ENCODE measurements at regions not wholly inside any gene's neighbourhood (a gene's known extent, or its start where the extent isn't known, plus 50 kb on each side); places are given as distances from the start of the nearest gene placed in this dataset.
"Not testable (repeated sequence)": the region's sequence is repeated elsewhere in the genome, so short reads cannot be mapped to it uniquely, and the experiment has no call there.

GRCh38 chr6:62999796-63000195 is 211.5 kb upstream of the FKBP1C start:
- H3K9me3 ChIP-seq (ENCODE audit: insufficient read depth, low read length): no peaks in the 10 kb centered on the region
- H3K4me1 ChIP-seq (ENCODE audit: low read length): no peaks in the 10 kb centered on the region
- no peak overlapping the region for H3K27ac ChIP-seq (ENCODE audit: low read length)
- TF ChIP-seq EZH2phosphoT487 (IDR thresholded peaks at IDR 0.05; ENCODE audit: low read depth) (no peak), CTCF (IDR thresholded peaks at IDR 0.05; ENCODE audit: low read depth, low read length) (no peak)
- no peaks in the 10 kb centered on the region for H3K79me2 ChIP-seq (ENCODE audit: low read length)
- no peak overlapping the region for H3K4me2 ChIP-seq (ENCODE audit: low read length)
- H3K27me3 ChIP-seq (ENCODE audit: low read depth, low read length): no peaks in the 10 kb centered on the region
- H3K36me3 ChIP-seq (replicated peaks; ENCODE audit: low read depth, low read length): no peaks in the 10 kb centered on the region
- H2AFZ ChIP-seq (ENCODE audit: low read depth, low read length): no peak overlapping the region
- no peaks in the 10 kb centered on the region for H4K20me1 ChIP-seq (ENCODE audit: insufficient read depth, low read length)
- H3K4me3 ChIP-seq (ENCODE audit: low read length): no peak overlapping the region
- H3K9ac ChIP-seq (ENCODE audit: low read length): no peak overlapping the region

GRCh38 chr6:63006018-63006417 is 205.3 kb upstream of the FKBP1C start:
- not testable (repeated sequence) for H3K9ac ChIP-seq (ENCODE audit: low read length); H3K4me3 ChIP-seq (ENCODE audit: low read length); H3K79me2 ChIP-seq (ENCODE audit: low read length); H3K4me1 ChIP-seq (ENCODE audit: low read length); H2AFZ ChIP-seq (ENCODE audit: low read depth, low read length); H3K9me3 ChIP-seq (ENCODE audit: insufficient read depth, low read length); H4K20me1 ChIP-seq (ENCODE audit: insufficient read depth, low read length); H3K27me3 ChIP-seq (ENCODE audit: low read depth, low read length); H3K36me3 ChIP-seq (replicated peaks; ENCODE audit: low read depth, low read length); H3K27ac ChIP-seq (ENCODE audit: low read length); H3K4me2 ChIP-seq (ENCODE audit: low read length)

- not testable (repeated sequence) for H3K36me3 ChIP-seq (replicated peaks; ENCODE audit: low read depth, low read length); H4K20me1 ChIP-seq (ENCODE audit: insufficient read depth, low read length); H3K9ac ChIP-seq (ENCODE audit: low read length); H3K4me1 ChIP-seq (ENCODE audit: low read length); H3K4me2 ChIP-seq (ENCODE audit: low read length); H2AFZ ChIP-seq (ENCODE audit: low read depth, low read length); H3K27me3 ChIP-seq (ENCODE audit: low read depth, low read length); H3K9me3 ChIP-seq (ENCODE audit: insufficient read depth, low read length); H3K4me3 ChIP-seq (ENCODE audit: low read length); H3K27ac ChIP-seq (ENCODE audit: low read length); H3K79me2 ChIP-seq (ENCODE audit: low read length)
These were observed 200.3 kb upstream of the FKBP1C start for GRCh38 chr6:63010962-63011361.

DNA sequence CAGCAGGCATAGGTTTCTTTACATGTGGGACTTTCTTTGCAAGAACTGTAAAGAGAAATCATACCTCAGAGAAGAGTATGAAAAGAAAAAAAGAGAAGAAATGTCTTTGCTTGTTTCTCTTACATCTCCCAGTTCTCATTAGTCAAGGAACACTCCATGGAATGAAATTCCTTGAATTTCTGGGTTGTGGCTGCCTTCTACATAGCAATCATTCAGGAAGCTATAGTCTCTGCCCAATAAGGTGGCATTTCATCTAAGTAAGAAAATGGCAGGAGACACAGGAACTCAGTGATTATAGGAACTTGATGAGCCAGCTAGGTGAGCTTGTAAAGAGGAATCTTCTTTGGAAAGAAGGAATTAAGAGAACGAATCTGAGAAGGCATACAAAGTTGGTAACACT is 197.0 kb upstream of the FKBP1C start:
- no peak for TF ChIP-seq CTCF (IDR thresholded peaks at IDR 0.05; ENCODE audit: low read depth, low read length)
- no peak for TF ChIP-seq EZH2phosphoT487 (IDR thresholded peaks at IDR 0.05; ENCODE audit: low read depth)
- no peak overlapping the region for H3K27ac ChIP-seq (ENCODE audit: low read length)
- no peak overlapping the region for H3K9ac ChIP-seq (ENCODE audit: low read length)
- no peaks in the 10 kb centered on the region for H3K9me3 ChIP-seq (ENCODE audit: insufficient read depth, low read length)
- no peaks in the 10 kb centered on the region for H3K4me1 ChIP-seq (ENCODE audit: low read length)
- no peaks in the 10 kb centered on the region for H3K27me3 ChIP-seq (ENCODE audit: low read depth, low read length)
- H3K79me2 ChIP-seq (ENCODE audit: low read length): no peaks in the 10 kb centered on the region
- no peak overlapping the region for H2AFZ ChIP-seq (ENCODE audit: low read depth, low read length)
- H3K4me2 ChIP-seq (ENCODE audit: low read length): no peak overlapping the region
- no peaks in the 10 kb centered on the region for H4K20me1 ChIP-seq (ENCODE audit: insufficient read depth, low read length)
- no peaks in the 10 kb centered on the region for H3K36me3 ChIP-seq (replicated peaks; ENCODE audit: low read depth, low read length)
- no peak overlapping the region for H3K4me3 ChIP-seq (ENCODE audit: low read length)

DNA sequence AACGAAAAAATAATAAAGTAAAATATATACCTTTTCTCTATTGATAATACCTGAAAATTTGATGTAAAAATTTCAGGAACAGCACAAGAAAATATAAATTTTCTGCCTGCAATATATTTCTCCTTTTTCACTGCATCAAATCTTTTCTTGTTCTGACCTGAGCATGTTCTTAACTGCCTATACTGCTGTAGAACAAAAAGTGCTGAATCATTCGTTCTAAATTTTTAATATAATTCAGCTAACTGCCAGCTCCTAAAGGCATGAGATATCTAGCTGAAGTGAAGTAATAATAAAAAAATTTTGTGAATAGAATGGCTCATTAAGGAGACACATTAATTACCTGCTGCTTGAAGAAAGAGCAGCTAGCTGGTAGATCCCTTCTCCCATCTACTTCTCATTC is 188.6 kb upstream of the FKBP1C start:
- TF ChIP-seq CTCF (IDR thresholded peaks at IDR 0.05; ENCODE audit: low read depth, low read length) (no peak), EZH2phosphoT487 (IDR thresholded peaks at IDR 0.05; ENCODE audit: low read depth) (no peak)
- Histone ChIP-seq H4K20me1 (ENCODE audit: insufficient read depth, low read length) (no peaks in the 10 kb centered on the region), H3K4me2 (ENCODE audit: low read length) (no peak overlapping the region), H3K4me1 (ENCODE audit: low read length) (no peaks in the 10 kb centered on the region), H3K79me2 (ENCODE audit: low read length) (no peaks in the 10 kb centered on the region), H2AFZ (ENCODE audit: low read depth, low read length) (no peak overlapping the region), H3K36me3 (replicated peaks; ENCODE audit: low read depth, low read length) (no peaks in the 10 kb centered on the region), H3K4me3 (ENCODE audit: low read length) (no peak overlapping the region), H3K27me3 (ENCODE audit: low read depth, low read length) (no peaks in the 10 kb centered on the region), H3K9me3 (ENCODE audit: insufficient read depth, low read length) (no peaks in the 10 kb centered on the region), H3K9ac (ENCODE audit: low read length) (no peak overlapping the region), H3K27ac (ENCODE audit: low read length) (no peak overlapping the region)

Measured in OCI-LY3 (cell line).